ENCODE measurements at regions not wholly inside any gene's neighbourhood (a gene's known extent, or its start where the extent isn't known, plus 50 kb on each side); places are given as distances from the start of the nearest gene placed in this dataset.

- no peak for DNase-seq (ENCODE audit: low read depth)
- Histone ChIP-seq H3K4me3 (ENCODE audit: low read depth, low read length) (no peak overlapping the region), H3K36me3 (ENCODE audit: control insufficient read depth, insufficient read depth, low read length) (no peaks in the 10 kb centered on the region), H3K27me3 (ENCODE audit: control insufficient read depth, insufficient read depth, low read length) (no peaks in the 10 kb centered on the region)
- TF ChIP-seq CTCF (IDR thresholded peaks at IDR 0.05; ENCODE audit: insufficient read depth, low read length, poor library complexity, severe bottlenecking), result no peak
Observed at GRCh38 chr1:95383111-95383510, 149.1 kb downstream of the RWDD3 start.

DNA sequence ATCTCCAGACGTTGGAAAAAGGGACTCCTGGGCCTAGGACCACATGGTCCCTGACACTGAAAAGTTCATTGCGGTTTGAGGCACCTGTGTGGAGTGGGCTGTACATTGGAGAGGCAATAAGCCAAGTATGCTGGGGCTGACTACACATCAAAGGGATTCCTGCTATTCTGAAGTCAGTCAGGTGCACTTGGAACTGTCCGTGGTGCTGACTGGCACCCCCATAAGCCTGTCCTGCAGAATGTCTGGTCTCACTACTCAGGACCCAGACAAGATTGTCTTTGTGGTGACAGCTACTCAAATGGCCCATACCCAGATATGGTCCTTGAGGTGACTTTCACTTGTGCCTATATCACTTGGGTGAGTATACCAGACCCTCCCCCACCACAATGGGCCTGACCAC is 150.6 kb downstream of the RWDD3 start:
- Histone ChIP-seq H3K4me3 (ENCODE audit: low read depth, low read length) (no peak overlapping the region), H3K27me3 (ENCODE audit: control insufficient read depth, insufficient read depth, low read length) (no peaks in the 10 kb centered on the region), H3K36me3 (ENCODE audit: control insufficient read depth, insufficient read depth, low read length) (no peaks in the 10 kb centered on the region)
- peak; percentile 2 for DNase-seq (ENCODE audit: low read depth)
- TF ChIP-seq CTCF (IDR thresholded peaks at IDR 0.05; ENCODE audit: insufficient read depth, low read length, poor library complexity, severe bottlenecking), result no peak

DNA sequence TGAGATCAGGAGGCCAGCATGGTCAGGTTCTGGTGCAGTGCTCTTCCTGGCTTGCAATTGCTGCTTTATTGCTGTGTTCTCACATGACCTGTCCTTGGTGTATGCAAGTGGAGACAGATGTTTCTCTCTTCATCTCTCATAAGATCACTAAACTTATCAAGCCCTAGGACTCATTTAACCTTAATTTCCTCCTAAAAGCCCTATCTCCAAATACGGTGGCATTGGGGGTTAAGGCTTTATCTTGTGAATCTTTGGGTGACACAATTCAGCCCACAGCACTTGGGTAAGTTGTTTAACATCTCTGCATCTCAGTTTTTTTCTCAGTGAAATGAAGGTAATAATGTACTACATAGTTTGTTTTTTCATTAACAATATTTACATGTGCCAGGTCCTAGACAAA is 152.4 kb downstream of the RWDD3 start:
- no peak for DNase-seq (ENCODE audit: low read depth)
- no peaks in the 10 kb centered on the region for H3K36me3 ChIP-seq (ENCODE audit: control insufficient read depth, insufficient read depth, low read length)
- no peaks in the 10 kb centered on the region for H3K27me3 ChIP-seq (ENCODE audit: control insufficient read depth, insufficient read depth, low read length)
- H3K4me3 ChIP-seq (ENCODE audit: low read depth, low read length), result no peak overlapping the region
- no peak for TF ChIP-seq CTCF (IDR thresholded peaks at IDR 0.05; ENCODE audit: insufficient read depth, low read length, poor library complexity, severe bottlenecking)

- no peak for DNase-seq (ENCODE audit: low read depth)
- H3K36me3 ChIP-seq (ENCODE audit: control insufficient read depth, insufficient read depth, low read length), result no peaks in the 10 kb centered on the region
- TF ChIP-seq CTCF (IDR thresholded peaks at IDR 0.05; ENCODE audit: insufficient read depth, low read length, poor library complexity, severe bottlenecking), result no peak
- H3K4me3 ChIP-seq (ENCODE audit: low read depth, low read length), result no peak overlapping the region
- H3K27me3 ChIP-seq (ENCODE audit: control insufficient read depth, insufficient read depth, low read length), result no peaks in the 10 kb centered on the region
Observed at GRCh38 chr1:95386915-95387314, 152.9 kb downstream of the RWDD3 start.

DNA sequence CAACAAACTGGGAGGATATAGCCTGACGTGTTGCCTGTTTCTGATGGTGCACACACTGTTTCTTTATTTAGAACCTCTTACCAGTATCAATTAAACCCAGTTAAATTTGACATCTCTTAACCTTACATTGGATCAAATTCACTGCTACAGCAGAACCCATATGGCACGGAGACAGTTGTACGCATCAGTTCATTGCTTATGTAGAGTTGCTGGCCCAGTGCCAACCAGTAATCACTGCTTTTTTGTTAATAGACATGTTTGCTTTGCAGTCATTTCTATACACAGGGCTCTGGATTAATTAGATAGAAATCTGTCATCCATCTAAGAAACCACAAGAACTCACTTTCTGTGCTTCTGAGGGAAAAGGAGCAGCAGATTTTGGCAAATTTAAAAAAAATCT is 154.0 kb downstream of the RWDD3 start:
- TF ChIP-seq CTCF (IDR thresholded peaks at IDR 0.05; ENCODE audit: insufficient read depth, low read length, poor library complexity, severe bottlenecking), result no peak
- Histone ChIP-seq H3K27me3 (ENCODE audit: control insufficient read depth, insufficient read depth, low read length) (no peaks in the 10 kb centered on the region), H3K4me3 (ENCODE audit: low read depth, low read length) (no peak overlapping the region), H3K36me3 (ENCODE audit: control insufficient read depth, insufficient read depth, low read length) (no peaks in the 10 kb centered on the region)
- no peak for DNase-seq (ENCODE audit: low read depth)

GRCh38 chr1:95393434-95393833 is 159.4 kb downstream of the RWDD3 start:
- no peak for TF ChIP-seq CTCF (IDR thresholded peaks at IDR 0.05; ENCODE audit: insufficient read depth, low read length, poor library complexity, severe bottlenecking)

More at GRCh38 chr1:95393434-95393833, 159.4 kb downstream of the RWDD3 start:
- Histone ChIP-seq H3K27me3 (ENCODE audit: control insufficient read depth, insufficient read depth, low read length) (no peaks in the 10 kb centered on the region), H3K4me3 (ENCODE audit: low read depth, low read length) (no peak overlapping the region), H3K36me3 (ENCODE audit: control insufficient read depth, insufficient read depth, low read length) (no peaks in the 10 kb centered on the region)
- no peak for DNase-seq (ENCODE audit: low read depth)
